ENCODE measurements at regions not wholly inside any gene's neighbourhood (a gene's known extent, or its start where the extent isn't known, plus 50 kb on each side); places are given as distances from the start of the nearest gene placed in this dataset.
"Not testable (repeated sequence)": the region's sequence is repeated elsewhere in the genome, so short reads cannot be mapped to it uniquely, and the experiment has no call there.

DNA sequence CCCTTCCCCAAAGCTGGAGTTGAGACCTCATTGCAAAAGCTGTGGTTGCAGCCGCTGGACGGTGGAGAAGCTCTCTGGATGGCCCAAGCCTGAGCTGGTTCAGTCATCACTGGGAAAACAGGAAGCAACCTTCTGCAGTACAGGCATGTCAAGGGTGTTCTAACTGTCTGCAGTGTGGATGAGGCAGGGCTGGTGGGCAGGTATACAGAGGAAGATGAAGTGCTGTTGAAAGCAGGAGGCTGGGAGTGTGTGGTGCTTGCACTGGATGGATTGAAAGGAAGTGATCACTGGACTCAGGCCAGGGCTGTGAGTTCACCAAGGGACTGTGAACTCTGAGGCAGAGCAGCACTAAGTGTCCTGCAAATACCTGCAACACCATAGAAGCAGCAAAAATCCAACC is 89.0 kb upstream of the NOX3 start:
- DNase-seq, result no peak

DNA sequence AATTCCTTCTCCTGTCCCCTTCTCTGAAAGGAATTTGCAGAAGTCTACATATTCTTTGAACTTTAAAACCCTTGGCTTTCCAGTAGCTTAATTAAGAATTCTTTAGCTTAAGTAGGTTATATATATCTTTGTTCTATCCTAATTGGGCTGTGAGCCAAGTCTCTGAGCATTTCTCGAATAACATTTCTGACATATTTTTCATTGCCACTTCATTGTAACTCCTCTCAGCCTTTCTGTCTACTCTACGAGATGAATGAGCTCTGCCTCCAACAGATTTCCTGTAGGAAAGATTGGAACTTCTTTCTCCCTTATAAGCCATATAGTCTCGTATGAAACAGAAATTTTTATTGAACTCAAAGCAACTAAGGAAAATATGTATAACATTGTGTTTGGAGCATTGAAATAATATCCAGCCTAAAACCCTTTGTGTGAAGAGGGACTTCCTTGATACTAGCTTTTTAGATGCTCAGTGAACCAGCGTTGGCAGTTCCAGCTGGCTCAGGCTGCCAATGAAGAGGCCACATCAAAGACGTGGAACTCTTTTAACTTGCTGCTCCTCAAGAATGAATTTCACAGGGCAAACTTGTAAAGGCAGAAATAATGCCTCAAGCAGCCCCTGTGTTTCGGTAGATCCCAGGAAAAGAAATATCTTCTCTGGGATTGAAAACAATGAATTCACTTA is 87.7 kb upstream of the NOX3 start:
- no peak for DNase-seq

DNA sequence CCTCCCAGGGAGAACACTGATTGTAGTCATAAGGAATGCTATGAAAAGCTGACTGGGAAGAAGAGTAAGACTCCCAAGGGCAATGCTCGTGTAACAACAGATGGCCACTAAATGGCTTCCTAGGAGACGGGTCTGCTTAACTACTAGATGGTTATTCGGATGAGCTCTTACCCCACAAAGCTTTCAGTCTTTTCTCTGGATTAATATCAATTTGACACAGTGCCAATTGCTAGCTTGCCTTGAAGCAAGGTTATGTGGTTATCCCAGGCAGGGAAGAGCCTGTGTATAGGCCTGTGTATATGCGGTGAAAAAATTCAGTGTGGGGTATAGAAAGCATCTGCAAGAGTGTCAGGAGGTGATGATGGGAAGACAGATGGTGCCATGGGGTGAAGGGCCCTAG is 86.4 kb upstream of the NOX3 start:
- no peak for DNase-seq

DNA sequence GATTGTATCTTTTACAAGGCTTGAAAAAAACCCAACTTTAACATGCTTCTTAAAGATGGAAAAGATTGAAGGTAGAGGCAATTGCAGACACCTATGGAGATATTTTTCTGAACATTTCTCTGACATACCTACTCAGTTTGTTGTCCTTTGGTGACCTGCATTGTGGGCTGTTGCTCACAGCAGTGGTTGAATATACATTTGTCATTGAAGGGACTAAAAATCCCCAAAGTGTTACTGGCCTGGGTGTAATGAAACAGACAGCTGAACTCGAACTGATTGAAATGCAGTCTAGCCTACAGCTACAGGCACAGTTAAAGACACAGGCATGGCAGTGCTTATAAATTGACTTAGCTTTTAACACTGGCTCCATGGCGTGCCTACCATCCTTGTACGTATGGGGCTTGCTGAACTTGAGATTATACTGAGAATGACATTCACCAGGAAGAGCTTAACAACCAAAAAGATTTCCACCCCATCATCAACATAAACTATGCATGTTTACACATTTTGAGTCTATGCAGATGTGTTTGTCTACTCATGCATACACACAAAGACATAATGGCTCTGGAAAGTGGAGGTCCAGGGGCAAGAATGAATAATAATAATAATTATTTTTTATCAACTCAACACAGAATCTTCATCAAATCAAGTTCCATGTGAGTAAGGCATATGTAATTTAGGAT is 83.2 kb upstream of the NOX3 start:
- no peak for DNase-seq

GRCh38 chr6:155534678-155535077 is 79.0 kb upstream of the NOX3 start:
- DNase-seq, result no peak

- DNase-seq, result no peak
Observed at GRCh38 chr6:155530219-155530834, 74.7 kb upstream of the NOX3 start.

GRCh38 chr6:155529814-155530213 is 74.2 kb upstream of the NOX3 start:
- DNase-seq, result not testable (repeated sequence)

- no peak for DNase-seq
Observed at GRCh38 chr6:155528982-155529453, 73.4 kb upstream of the NOX3 start.

DNA sequence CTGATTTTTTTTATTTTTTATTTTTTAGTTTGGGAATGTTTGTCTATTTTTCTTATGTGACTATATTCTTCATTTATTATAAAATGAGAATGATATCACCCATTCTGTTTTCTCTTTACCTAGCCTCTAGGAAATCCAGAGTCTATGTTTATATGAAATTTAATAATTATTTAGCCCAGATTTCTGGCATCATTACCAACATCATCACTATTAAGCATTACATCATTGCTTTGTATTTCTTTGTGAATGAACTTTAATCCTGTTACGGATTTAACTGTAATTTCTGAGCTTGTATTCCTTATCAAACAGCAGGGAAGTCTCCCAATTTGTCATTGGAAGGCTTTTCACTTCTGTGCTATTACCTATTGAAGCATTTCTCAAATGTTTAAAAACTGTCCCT is 72.7 kb upstream of the NOX3 start:
- no peak for DNase-seq

DNA sequence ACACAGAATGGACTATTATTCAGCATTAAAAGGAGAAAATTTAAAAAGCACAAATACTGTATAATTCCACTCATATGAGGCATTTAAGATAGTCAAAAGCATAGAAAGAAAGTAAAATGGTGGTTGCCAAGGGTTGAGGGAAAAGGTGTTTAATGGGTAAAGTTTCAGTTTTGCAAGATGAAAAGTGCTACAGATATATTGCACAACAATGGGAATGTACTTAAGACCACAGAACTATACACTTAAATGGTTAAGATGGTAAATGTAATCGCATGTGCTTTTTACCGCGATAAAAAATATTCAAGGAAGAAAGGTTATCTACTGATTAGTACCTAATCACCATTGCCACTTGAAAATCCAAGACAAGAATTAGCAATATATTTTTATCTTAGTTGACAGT is 71.8 kb upstream of the NOX3 start:
- DNase-seq, result no peak

- no peak for DNase-seq
Observed at GRCh38 chr6:155523821-155524651, 68.4 kb upstream of the NOX3 start.

DNA sequence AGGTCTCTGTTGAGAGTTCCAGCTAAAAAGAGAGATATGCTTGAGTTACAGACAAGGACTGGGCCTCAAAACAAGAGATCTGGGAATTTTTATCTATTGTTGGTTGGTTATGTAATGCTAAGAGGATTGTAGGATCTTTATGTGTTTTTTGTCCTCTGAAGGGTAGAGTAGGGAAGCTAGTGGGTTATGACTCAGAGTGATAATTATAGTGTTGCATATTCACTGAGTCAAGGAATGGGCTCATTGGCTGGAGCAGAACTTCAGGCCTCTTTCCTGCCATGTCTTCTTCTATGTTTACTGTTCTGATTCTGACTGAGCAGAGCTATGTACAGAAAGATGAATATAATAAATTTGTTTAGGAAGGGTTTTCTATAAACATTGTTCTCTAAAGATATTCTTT is 66.1 kb upstream of the NOX3 start:
- DNase-seq, result no peak

DNA sequence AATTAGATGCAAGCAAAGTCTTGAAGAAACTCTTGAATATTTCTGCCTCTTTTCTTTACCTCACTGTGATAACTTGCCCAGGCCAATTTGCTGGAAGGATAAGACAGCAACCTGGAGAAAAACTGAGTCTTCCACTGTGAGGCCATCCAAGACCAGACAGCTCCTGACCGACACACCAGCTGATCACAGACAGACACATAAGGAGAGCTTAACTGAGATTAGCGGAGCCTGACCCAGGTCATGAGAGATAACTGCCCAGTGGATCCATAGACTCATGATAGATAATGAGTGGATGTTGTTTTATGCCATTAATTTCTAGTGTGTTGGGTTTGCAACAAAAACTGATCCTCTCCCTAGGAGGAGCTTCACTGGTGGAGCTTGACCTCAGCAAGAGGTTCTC is 64.4 kb upstream of the NOX3 start:
- DNase-seq, result no peak

DNA sequence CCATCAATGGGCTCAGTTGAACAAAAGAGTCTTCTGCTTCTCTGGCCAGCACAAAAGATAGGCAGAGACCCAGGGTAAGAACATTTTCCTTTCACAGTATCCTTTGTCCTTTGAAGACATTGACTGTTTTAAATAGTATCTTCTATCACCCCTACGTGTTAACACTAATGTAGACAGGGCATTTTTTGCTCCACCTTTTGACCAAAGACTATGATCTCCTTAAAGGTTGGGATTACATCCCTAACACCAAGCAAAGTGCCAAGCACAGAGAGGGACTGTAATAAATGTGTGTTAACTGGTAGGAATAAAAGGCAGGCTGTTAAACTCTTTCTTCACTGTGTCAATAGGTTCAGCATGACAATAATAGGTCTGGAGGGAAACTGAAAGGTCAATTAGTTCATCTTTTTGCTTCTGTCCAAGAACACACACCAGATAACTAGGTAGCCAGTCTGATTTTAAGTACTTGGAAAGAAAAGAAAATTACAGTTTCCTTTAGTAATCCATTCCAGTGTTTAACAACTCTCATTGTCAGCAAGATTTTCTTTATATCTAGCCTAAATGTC is 63.6 kb upstream of the NOX3 start:
- DNase-seq, result no peak

DNA sequence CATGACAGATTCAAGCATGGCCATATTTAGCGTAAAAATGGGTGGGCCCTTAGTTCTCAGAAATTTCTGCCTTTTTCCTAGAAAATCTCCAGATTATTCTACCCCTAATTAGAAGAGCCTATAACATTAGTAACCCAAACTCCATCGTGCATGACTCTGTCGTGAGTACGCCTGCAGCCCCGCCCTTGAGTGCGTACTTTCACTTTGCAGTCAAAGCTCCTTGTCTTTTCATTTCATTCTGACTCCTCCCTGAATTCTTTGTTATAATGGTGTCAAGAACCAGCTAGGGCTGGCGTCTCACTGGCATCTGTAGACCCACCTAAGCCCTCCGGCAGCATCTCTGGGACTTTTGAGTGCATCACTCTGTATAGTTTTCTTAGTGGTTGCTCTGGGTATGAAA is 61.7 kb upstream of the NOX3 start:
- DNase-seq, result no peak

DNA sequence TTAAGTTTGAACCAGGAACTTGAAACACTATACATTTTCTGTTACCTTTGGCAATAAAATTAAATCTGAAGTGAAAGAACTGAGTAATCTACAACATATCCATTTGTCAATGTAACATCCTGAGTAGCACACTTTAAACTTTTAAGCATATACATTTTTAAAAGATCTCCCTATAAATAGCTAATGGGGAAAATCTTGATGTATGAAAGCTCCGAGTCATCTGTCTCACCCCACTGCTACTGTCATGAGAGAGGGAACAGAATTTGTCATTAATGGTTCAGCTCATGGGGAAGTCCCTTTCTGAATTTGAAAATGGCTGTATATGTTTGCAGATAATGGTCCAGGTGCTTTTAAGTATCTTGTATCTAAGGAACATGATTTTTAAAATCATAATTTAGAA is 55.2 kb upstream of the NOX3 start:
- DNase-seq, result no peak

DNA sequence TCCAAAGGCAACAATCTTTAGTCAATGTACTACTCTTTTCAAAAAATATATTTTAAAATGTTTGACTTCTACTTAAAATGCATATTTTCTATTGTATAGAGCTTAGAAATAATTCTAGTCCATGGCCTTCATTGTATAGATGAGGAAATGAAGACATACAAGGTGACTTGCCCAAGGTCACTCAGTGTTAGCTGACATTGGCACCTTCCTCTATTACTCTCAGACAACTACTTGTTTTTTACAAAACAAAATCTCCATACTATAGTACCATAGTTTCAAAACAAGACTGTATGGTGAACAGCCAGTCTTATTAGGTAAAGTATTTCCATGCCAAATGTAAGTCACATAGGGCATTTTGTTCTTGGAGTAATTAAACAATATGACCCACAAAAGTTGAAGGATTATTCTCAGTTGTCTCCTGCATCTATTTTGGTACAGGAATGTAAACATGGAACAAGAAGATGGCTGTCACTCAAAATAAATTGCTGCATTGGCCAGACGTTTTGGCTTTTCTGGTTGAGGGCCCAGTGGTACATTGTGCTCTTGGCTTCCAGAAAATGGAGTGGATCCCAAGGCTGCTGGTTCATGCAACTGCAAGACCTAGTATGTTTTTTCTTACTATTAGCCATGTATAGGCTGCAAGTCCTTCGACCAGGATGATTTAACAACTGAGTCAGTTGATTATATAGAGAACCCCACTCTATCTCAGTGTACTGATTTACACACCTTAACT is 54.3 kb upstream of the NOX3 start:
- DNase-seq, result no peak

DNA sequence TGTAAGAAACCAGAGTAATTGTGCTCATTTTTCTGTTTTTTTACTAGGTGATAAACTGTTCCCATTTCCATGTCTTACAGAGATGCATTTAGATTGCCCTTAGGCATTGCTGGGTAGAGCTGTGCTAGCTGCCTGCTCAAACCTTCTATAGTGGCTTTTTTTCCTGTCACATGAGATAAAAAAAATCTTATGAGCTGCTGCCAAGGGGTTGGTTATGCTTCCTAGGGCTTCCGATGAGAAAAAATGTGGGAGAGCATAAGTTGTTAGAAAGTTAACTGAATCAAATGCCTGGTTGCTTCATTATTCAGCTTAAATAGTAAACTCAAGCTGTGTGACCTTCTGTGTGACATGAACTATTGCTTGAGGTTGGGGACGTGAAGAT is 50.0 kb upstream of the NOX3 start:
- no peak for DNase-seq

Measured in islet precursor cell (in vitro differentiated cells).